GM12892 (cell line): ENCODE measurements at regions not wholly inside any gene's neighbourhood (a gene's known extent, or its start where the extent isn't known, plus 50 kb on each side); places are given as distances from the start of the nearest gene placed in this dataset.

Experiments used
- POLR2A ChIP-seq: IDR thresholded peaks from 2 replicates; pipeline ENCODE4 v1.6.1; 2011; ENCODE audit warnings: low read depth, low read length, control low read depth
- TAF1 ChIP-seq: IDR thresholded peaks from 2 replicates; pipeline ENCODE4 v1.6.1; 2011; ENCODE audit warnings: low read depth, mild to moderate bottlenecking, control low read depth, low read length, borderline replicate concordance

- TF ChIP-seq TAF1 (no peak), POLR2A (no peak)
These were observed 92.3 kb upstream of the COL5A1 start for GRCh38 chr9:134549336-134549735.
